Stimulated activated CD4-positive, alpha-beta T cell treated with anti-CD3 and anti-CD28 coated beads, Interleukin-4, amount 100 ng/mL, for 48 hours (primary cell): ENCODE measurements at regions not wholly inside any gene's neighbourhood (a gene's known extent, or its start where the extent isn't known, plus 50 kb on each side); places are given as distances from the start of the nearest gene placed in this dataset.

ENCODE experiments used
- DNase-seq, 2 donors: peaks; one replicate each; pipeline ENCODE4 v3.0.0-alpha.2; 2020; ENCODE audit warnings: low read depth in 2 of 2

GRCh38 chr7:21361413-21362125, 66.3 kb upstream of the SP4 start:
- no peak for DNase-seq

- no peak for DNase-seq
Observed at GRCh38 chr7:21364801-21365271, 63.0 kb upstream of the SP4 start.

GRCh38 chr7:21365866-21366624, 61.8 kb upstream of the SP4 start:
- DNase-seq: no peak

GRCh38 chr7:21367081-21367480, 60.8 kb upstream of the SP4 start:
- DNase-seq: no peak

- no peak for DNase-seq
Observed at GRCh38 chr7:21367537-21367936, 60.3 kb upstream of the SP4 start.

- no peak for DNase-seq
Observed at GRCh38 chr7:21368317-21368716, 59.6 kb upstream of the SP4 start.

GRCh38 chr7:21370283-21370982, 57.5 kb upstream of the SP4 start:
- no peak for DNase-seq

GRCh38 chr7:21371360-21371759, 56.5 kb upstream of the SP4 start:
- DNase-seq: no peak

- no peak for DNase-seq
Observed at GRCh38 chr7:21373031-21373430, 54.9 kb upstream of the SP4 start.

- no peak for DNase-seq
Observed at GRCh38 chr7:21374134-21374533, 53.7 kb upstream of the SP4 start.

GRCh38 chr7:21377545-21377944, 50.3 kb upstream of the SP4 start:
- DNase-seq: no peak
